Right ventricle myocardium superior (tissue), 1 donor: ENCODE measurements at regions not wholly inside any gene's neighbourhood (a gene's known extent, or its start where the extent isn't known, plus 50 kb on each side); places are given as distances from the start of the nearest gene placed in this dataset.
"Not testable (repeated sequence)": the region's sequence is repeated elsewhere in the genome, so short reads cannot be mapped to it uniquely, and the experiment has no call there.

Source experiments
- ATAC-seq: fragments of 200-7000 bp; cut with Tn5 transposase; one replicate; pipeline ENCODE4 v1.9.1; 2020; ENCODE audit warnings: mild to moderate bottlenecking; ENCODE audit not compliant: poor library complexity
- DNase-seq: peaks from one replicate; pipeline ENCODE4 v3.0.0-alpha.2; 2020
- intact Hi-C: fragments of 100-400 bp; cut with DNase I; formaldehyde crosslinking; loops from one replicate; pipeline ENCODE4 v1.11.2; 2022
- donor health status: DM: no; HTN: yes; CAD: no; lungs with severe emphysema.

GRCh38 chr15:84530751-84531150, 70.1 kb upstream of the ZSCAN2 start:
- ATAC-seq, DNase-seq, intact Hi-C loops: not testable (repeated sequence)

- ATAC-seq, intact Hi-C loops, DNase-seq: not testable (repeated sequence)
Observed at GRCh38 chr15:84531223-84531622, 69.6 kb upstream of the ZSCAN2 start.

- DNase-seq, ATAC-seq, intact Hi-C loops: not testable (repeated sequence)
Observed at GRCh38 chr15:84531709-84532367, 69.0 kb upstream of the ZSCAN2 start.

- ATAC-seq, intact Hi-C loops, DNase-seq: not testable (repeated sequence)
Observed at GRCh38 chr15:84533705-84534104, 67.1 kb upstream of the ZSCAN2 start.

GRCh38 chr15:84534561-84535235, 66.1 kb upstream of the ZSCAN2 start:
- intact Hi-C loops, DNase-seq, ATAC-seq: not testable (repeated sequence)

GRCh38 chr15:84536181-84536580, 64.6 kb upstream of the ZSCAN2 start:
- DNase-seq, intact Hi-C loops, ATAC-seq: not testable (repeated sequence)

GRCh38 chr15:84544586-84544985, 56.2 kb upstream of the ZSCAN2 start:
- ATAC-seq, DNase-seq, intact Hi-C loops: not testable (repeated sequence)

GRCh38 chr15:84547150-84547549, 53.7 kb upstream of the ZSCAN2 start:
- ATAC-seq, intact Hi-C loops: not testable (repeated sequence)

GRCh38 chr15:84550503-84550902, 50.3 kb upstream of the ZSCAN2 start:
- DNase-seq, intact Hi-C loops, ATAC-seq: not testable (repeated sequence)

More at GRCh38 chr15:84547150-84547549, 53.7 kb upstream of the ZSCAN2 start:
- DNase-seq: not testable (repeated sequence)
